B cell (primary cell): ENCODE measurements at regions not wholly inside any gene's neighbourhood (a gene's known extent, or its start where the extent isn't known, plus 50 kb on each side); places are given as distances from the start of the nearest gene placed in this dataset.

Experiments
- ATAC-seq: fragments of 200-7000 bp; cut with Tn5 transposase; one replicate; pipeline ENCODE4 v1.10.0; 2021; ENCODE audit warnings: low read depth, mild to moderate bottlenecking, moderate number of reproducible peaks, moderate library complexity
- CTCF ChIA-PET: fragments of 350-600 bp; sonication (Branson Sonifier 250); formaldehyde crosslinking; loops from one replicate; lab custom pipeline; 2021; ENCODE audit warnings: antibody characterized with exemption, inconsistent platforms; lab: Charles Lee
- POLR2A ChIA-PET: fragments of 350-600 bp; sonication (Branson Sonifier 250); formaldehyde crosslinking; loops from one replicate; lab custom pipeline; 2021; ENCODE audit warnings: antibody characterized with exemption; lab: Charles Lee
- DNase-seq: peaks from one replicate; pipeline ENCODE4 v3.0.0; 2013
- H2AFZ ChIP-seq: 2 replicates; pipeline ENCODE4 v1.6.1; 2012; ENCODE audit warnings: mild to moderate bottlenecking, low read depth, low read length; ENCODE audit not compliant: insufficient read depth, poor library complexity, severe bottlenecking
- H3K27ac ChIP-seq, 2 donors: 1 replicate in 1 of 2; 2 replicates in 1 of 2; pipeline ENCODE4 v1.5.1; 2012 to 2013; ENCODE audit warnings: low read length in 2 of 2, mild to moderate bottlenecking in 2 of 2, moderate library complexity in 1 of 2
- H3K27me3 ChIP-seq, 4 experiments: fragments of 200-600 bp in 1 of 4; sonication (generic) in 1 of 4; replicated peaks in 1 of 4; 1 replicate in 2 of 4; 2 replicates in 2 of 4; pipeline versions ENCODE4 v1.6.1 to v1.7.0; 2013 to 2016; ENCODE audit warnings: low read length in 3 of 4, mild to moderate bottlenecking in 2 of 4, mixed read lengths in 1 of 4, moderate library complexity in 1 of 4; ENCODE audit not compliant: insufficient read depth in 4 of 4, control insufficient read depth in 3 of 4; ENCODE audit errors: control extremely low read depth in 1 of 4
- H3K36me3 ChIP-seq, 2 experiments: replicated peaks in 1 of 2; 1 replicate in 1 of 2; 2 replicates in 1 of 2; pipeline versions ENCODE4 v1.6.1 to v1.7.1; 2013; ENCODE audit warnings: low read length in 1 of 2; ENCODE audit not compliant: insufficient read depth in 2 of 2, control insufficient read depth in 1 of 2; ENCODE audit errors: control extremely low read depth in 1 of 2, extremely low read depth in 1 of 2
- H3K4me1 ChIP-seq, 2 donors: fragments of 200-600 bp in 1 of 2; sonication (generic) in 1 of 2; 1 replicate in 1 of 2; 2 replicates in 1 of 2; pipeline versions ENCODE4 v1.5.1 to v1.6.1; 2013 to 2017; ENCODE audit warnings: low read length in 2 of 2; ENCODE audit not compliant: control insufficient read depth in 2 of 2, insufficient read depth in 2 of 2
- H3K4me2 ChIP-seq: replicated peaks from 2 replicates; pipeline ENCODE3; 2012; ENCODE audit warnings: mild to moderate bottlenecking, low read depth, low read length; ENCODE audit not compliant: poor library complexity, severe bottlenecking
- H3K4me3 ChIP-seq, 5 experiments: fragments of 200-600 bp in 1 of 5; sonication (generic) in 1 of 5; 1 replicate in 3 of 5; 2 replicates in 2 of 5; pipeline versions ENCODE4 v1.5.1 to v1.7.0; 2011 to 2016; ENCODE audit warnings: low read length in 4 of 5, mild to moderate bottlenecking in 4 of 5, low read depth in 2 of 5, control low read depth in 1 of 5, moderate library complexity in 1 of 5; ENCODE audit not compliant: insufficient read depth in 1 of 5; ENCODE audit errors: control extremely low read depth in 1 of 5, extremely low read depth in 1 of 5
- H3K79me2 ChIP-seq: fragments of 200-600 bp; sonication (generic); one replicate; pipeline ENCODE4 v1.6.0; 2016; ENCODE audit warnings: low read length; ENCODE audit not compliant: control insufficient read depth, insufficient read depth
- H3K9ac ChIP-seq: fragments of 200-600 bp; sonication (generic); 2 replicates; pipeline ENCODE4 v1.6.1; 2017; ENCODE audit warnings: mild to moderate bottlenecking, low read length, moderate library complexity
- H3K9me3 ChIP-seq, 3 donors: one replicate each; pipeline versions ENCODE4 v1.6.1 to v1.7.1; 2013; ENCODE audit warnings: low read length in 2 of 3; ENCODE audit not compliant: control insufficient read depth in 2 of 3, insufficient read depth in 1 of 3; ENCODE audit errors: control extremely low read depth in 1 of 3
- H4K20me1 ChIP-seq: 2 replicates; pipeline ENCODE4 v1.6.0; 2012; ENCODE audit warnings: mild to moderate bottlenecking, low read length; ENCODE audit not compliant: insufficient read depth, control insufficient read depth, poor library complexity, severe bottlenecking
- H3K27ac Mint-ChIP-seq: one replicate; pipeline ENCODE4 v1.8.0; 2021; ENCODE audit warnings: mixed read lengths
- H3K27me3 Mint-ChIP-seq: one replicate; pipeline ENCODE4 v1.8.0; 2021; ENCODE audit warnings: mixed read lengths
- H3K4me1 Mint-ChIP-seq: one replicate; pipeline ENCODE4 v1.8.0; 2021; ENCODE audit warnings: mixed read lengths
- H3K4me3 Mint-ChIP-seq: one replicate; pipeline ENCODE4 v1.8.0; 2021; ENCODE audit warnings: mixed read lengths
- H3K9me3 Mint-ChIP-seq: one replicate; pipeline ENCODE4 v1.8.0; 2022; ENCODE audit warnings: mixed read lengths; ENCODE audit not compliant: insufficient read depth
- CTCF ChIP-seq: fragments of 200-600 bp; IDR thresholded peaks from one replicate; pipeline ENCODE4 v1.8.0; 2022; ENCODE audit warnings: antibody characterized with exemption, mild to moderate bottlenecking
- EZH2 ChIP-seq: IDR thresholded peaks from 2 replicates; pipeline ENCODE4 v1.6.1; 2012; ENCODE audit warnings: borderline replicate concordance, low read depth, mild to moderate bottlenecking, moderate library complexity, low read length; ENCODE audit not compliant: insufficient read depth, poor library complexity, severe bottlenecking
- WGBS: methylation state at CpG from one replicate; pipeline ENCODE4 v1.1.5; 2013; ENCODE audit warnings: missing lambda C conversion rate; ENCODE audit not compliant: insufficient coverage; 5-methylcytosine and 5-hydroxymethylcytosine counted together
- intact Hi-C: fragments of 100-400 bp; cut with micrococcal nuclease; formaldehyde crosslinking; loops from one replicate; pipeline ENCODE4 v1.10.0; 2022

DNA sequence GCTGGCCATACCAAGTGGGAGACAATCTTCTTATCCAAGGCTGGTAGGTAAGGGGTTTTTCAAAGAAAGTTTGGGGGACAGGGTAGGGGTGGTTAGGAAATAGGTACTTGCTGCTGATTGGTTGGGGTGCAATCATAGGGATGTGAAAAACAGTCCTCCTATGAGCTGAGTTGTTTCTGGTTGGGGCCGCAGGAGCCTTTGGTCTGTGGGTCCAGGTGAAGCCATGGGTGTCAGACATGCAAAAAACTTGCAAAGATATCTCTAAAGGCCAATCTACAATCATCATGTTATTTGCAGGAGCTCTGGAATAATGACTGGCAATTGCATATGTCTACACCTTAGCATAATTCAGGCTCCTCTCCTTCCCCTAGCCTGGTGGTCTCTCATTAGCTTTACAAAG, 982.3 kb downstream of the DIPK2A start:
- no peaks in the 10 kb centered on the region for H3K4me1 Mint-ChIP-seq
- no peak overlapping the region for H3K27ac Mint-ChIP-seq
- H4K20me1 ChIP-seq, result no peaks in the 10 kb centered on the region
- H2AFZ ChIP-seq, result no peak overlapping the region
- no peak overlapping the region for H3K9ac ChIP-seq
- no CpG with 5 or more reads among the region's 1 CpG for WGBS
- intact Hi-C loops, result no loop called here
- H3K27ac ChIP-seq, result no peak overlapping the region
- CTCF ChIA-PET, result no interaction called here
- no peaks in the 10 kb centered on the region for H3K27me3 Mint-ChIP-seq
- no peak overlapping the region for H3K4me2 ChIP-seq
- ATAC-seq (no peak), DNase-seq (no peak)
- TF ChIP-seq CTCF (no peak), EZH2 (no peak)
- POLR2A ChIA-PET, result no interaction called here
- no peaks in the 10 kb centered on the region for H3K79me2 ChIP-seq
- H3K27me3 ChIP-seq, result no peaks in the 10 kb centered on the region
- H3K9me3 Mint-ChIP-seq, result no peaks in the 10 kb centered on the region
- no peak overlapping the region for H3K4me3 ChIP-seq
- H3K4me1 ChIP-seq, result no peaks in the 10 kb centered on the region
- no peaks in the 10 kb centered on the region for H3K9me3 ChIP-seq
- no peaks in the 10 kb centered on the region for H3K36me3 ChIP-seq
- no peak overlapping the region for H3K4me3 Mint-ChIP-seq

- H2AFZ ChIP-seq, result no peak overlapping the region
- no peaks in the 10 kb centered on the region for H3K9me3 Mint-ChIP-seq
- H3K79me2 ChIP-seq, result no peaks in the 10 kb centered on the region
- ATAC-seq, result no peak
- H3K27ac Mint-ChIP-seq, result no peak overlapping the region
- DNase-seq, result no peak
- TF ChIP-seq EZH2, result no peak
- no peak for TF ChIP-seq CTCF
- no peak overlapping the region for H3K27ac ChIP-seq
- ChIA-PET POLR2A (no interaction called here), CTCF (no interaction called here)
- intact Hi-C loops, result no loop called here
- no peaks in the 10 kb centered on the region for H3K4me1 Mint-ChIP-seq
- no peak overlapping the region for H3K9ac ChIP-seq
- H4K20me1 ChIP-seq, result no peaks in the 10 kb centered on the region
- H3K4me1 ChIP-seq, result no peaks in the 10 kb centered on the region
- no peaks in the 10 kb centered on the region for H3K36me3 ChIP-seq
- no peak overlapping the region for H3K4me3 Mint-ChIP-seq
- WGBS, result no CpG with 5 or more reads among the region's 4 CpGs
- no peaks in the 10 kb centered on the region for H3K27me3 Mint-ChIP-seq
- no peaks in the 10 kb centered on the region for H3K27me3 ChIP-seq
- H3K4me3 ChIP-seq, result no peak overlapping the region
- H3K9me3 ChIP-seq, result no peaks in the 10 kb centered on the region
- no peak overlapping the region for H3K4me2 ChIP-seq
Observed at GRCh38 chr3:144957398-144958101, 985.9 kb downstream of the DIPK2A start.
